GM18520 (cell line): ENCODE measurements at regions not wholly inside any gene's neighbourhood (a gene's known extent, or its start where the extent isn't known, plus 50 kb on each side); places are given as distances from the start of the nearest gene placed in this dataset.

Experiments
- ATAC-seq: cut with Tn5 transposase; IDR thresholded peaks from one replicate; pipeline ENCODE4 v1.9.1; 2021; ENCODE audit not compliant: unreplicated experiment

DNA sequence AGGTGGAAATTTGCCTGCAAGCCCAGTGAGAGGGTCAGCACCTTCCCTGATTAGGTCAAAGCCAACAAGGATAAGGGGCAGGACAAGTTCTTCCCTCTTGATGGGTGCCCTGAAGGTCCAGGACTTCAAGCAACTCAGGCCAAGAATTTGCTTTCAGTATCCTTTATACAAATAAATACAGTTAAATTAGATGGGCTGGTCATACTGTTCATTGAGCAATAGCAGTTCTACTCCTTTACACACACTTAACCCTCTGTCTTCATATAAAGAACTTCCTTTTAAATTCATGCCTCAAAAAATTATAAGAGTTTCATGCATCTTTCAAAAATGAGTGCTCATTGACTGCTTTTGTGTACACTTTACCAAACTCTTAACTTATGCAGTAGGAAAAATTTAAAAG, 392.0 kb downstream of the SPRY1 start:
- no peak for ATAC-seq

DNA sequence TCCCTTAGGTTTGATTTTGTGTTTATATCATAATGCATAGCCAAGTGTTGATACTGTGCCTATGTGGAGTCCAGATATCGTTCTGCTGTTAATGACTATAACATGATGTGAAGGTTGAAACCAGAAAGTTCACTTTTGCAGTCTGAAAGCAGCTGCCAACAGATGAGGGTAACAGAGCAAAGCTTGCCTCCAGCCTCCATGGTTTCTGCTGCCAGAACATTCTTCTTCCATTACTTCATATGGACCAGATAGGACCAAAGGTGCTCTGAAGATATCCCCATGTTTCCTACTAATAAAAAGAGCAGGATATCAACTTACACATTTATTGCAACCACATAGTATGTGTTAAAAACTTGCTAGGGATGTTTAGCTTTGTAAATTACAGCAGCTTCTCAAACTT, 394.1 kb downstream of the SPRY1 start:
- ATAC-seq = no peak

DNA sequence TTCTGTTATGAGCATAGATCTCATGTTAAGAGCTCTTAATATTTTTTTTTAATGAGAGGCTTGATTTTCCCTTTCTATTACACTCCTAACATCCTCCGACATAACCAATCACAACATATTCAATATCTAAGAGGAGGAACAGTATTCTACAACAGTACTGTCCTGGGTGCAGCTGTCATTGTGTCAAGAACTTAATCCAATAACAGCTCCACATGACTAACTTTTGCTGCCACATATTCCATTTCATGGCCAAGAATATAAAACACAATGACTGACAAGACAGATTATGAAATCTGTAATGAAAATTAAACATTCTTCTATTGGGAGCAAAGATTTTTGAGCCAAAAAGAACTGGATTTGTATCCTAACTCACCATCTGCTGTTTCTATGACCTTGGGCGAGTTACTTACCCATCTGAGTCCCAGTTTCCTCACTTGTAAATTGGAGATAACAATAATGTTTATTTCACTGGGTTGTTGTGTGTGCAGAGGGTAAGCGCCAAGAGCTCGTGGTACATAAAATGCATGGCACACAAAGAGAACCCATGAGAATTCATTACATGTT, 405.6 kb downstream of the SPRY1 start:
- ATAC-seq = no peak

DNA sequence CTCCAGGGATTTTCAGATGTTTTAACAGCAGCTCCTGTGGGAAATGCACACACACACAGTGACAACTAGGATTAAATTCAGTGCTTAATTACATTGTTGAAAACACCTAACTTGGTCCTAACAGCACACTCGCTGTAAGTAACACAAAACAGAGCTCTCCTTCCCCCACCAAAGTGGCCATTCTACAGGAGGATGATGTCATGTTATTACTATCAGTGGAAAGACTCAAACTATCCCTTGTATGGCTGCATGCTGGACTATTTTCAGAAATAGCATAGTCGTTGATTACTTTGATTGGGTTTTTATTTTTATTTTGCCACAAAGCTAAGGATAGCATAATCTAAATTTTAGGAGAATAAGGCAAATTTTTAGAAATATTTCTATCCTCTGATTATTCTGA, 406.3 kb downstream of the SPRY1 start:
- ATAC-seq = no peak

DNA sequence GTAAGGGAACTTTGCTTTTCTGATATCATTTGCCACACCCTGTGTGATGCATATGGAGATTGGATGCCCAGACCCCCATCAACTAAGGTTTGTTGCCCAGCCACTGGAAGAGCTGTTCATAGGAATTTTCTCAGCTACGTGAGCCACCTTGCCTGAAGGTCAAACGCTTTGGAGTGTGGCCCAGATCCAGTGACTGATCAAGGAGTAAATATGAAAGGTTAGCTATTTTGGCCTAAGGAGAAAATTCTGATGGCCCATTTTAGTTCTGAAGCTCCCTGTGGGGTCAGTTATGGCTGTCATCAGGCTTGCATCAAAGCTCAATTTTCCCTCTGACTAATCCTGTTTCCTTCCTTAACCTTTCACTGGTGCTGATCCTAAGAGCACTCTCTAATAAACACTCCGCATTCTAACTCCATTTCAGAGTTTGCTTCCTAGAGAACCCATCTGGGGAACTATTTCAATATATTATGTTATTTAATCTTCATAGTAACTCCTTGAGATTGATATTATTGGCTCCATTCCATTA, 407.7 kb downstream of the SPRY1 start:
- ATAC-seq = no peak

DNA sequence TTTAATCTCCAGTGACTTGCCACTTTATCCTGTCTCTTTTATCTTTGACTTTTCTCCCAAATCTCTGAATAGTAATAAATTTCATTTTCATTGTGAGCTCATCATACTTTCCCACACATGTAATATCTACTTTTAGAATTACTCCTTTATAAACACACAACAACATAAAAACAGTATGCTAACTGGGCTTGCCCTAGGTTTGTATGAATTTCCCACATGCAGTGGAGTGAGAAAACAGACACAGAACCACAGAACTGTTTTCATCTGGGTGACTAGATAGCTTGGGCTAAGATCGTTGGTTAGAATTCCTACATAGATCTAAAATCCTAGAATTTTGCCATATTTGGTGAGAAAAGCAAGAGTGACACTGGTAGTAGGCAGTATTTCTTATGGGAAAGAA, 409.5 kb downstream of the SPRY1 start:
- ATAC-seq = no peak

DNA sequence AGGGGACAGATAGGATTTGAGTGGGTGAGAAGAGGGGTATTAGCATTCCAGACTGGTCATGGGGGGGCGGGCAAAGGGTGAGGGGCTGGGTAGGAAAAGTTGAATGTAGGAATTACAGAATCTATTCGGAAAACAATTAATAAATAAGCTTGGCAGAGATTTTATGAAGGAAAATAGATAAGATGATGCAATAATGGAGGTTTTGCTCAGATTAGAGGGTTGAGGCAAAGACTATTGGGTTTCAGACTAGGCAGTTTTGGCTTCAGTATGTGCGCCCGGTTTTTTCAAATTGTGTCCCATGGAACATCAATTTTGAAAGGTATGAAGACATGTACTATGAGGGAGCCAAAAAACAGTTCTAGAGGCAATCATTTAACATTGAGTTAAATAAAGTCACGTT, 410.6 kb downstream of the SPRY1 start:
- no peak for ATAC-seq

DNA sequence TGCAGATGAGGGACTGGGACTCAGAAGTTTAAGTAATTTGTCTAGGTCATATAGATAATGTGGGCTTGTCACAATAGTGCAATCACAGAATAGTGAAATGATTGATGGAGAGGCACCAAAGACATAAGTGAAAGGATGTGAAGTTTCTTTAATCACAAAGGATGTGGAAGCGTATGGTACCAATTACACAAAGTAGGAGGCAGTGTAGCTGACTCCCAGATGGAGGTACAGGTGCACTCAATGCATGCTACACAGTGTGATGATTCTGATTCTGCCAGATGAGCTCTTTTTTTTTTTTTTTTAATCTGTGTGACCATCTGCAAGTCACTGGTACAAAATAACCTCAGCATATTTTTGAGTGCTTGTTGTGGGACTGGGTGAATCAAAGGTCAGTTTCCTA, 411.3 kb downstream of the SPRY1 start:
- ATAC-seq = no peak

DNA sequence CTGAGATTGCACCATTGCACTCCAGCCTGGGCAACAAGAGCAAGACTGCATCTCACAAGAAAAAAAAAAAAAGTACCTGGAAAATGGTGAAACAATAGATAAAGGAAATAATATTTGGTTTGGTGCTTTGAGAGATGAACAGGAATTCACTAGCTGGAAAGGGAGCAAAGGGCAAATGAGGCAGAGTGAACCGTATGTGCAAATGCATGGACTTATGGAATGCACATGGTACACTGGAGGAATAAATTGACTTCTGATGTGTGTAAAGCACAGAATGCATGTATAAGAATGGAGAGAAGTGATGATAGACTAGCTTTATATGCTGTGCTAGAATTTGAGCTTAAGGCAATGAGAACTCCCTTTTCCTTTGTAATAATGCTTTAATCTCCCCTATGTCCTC, 413.3 kb downstream of the SPRY1 start:
- ATAC-seq = no peak

DNA sequence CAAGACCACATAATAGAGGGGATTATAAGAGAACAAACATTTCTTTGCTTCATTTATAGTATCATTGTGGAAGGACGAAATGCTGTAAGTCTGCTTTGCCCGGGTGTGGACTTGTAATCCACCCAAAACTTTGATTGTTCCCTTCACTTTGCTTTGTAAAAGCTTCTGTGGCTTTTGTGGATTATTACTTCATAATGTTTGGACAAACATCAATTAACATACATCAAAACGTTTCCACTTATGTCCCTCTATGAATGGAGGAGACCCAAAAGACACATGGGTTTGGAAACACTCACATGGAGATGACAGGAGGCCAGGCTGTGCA, 415.4 kb downstream of the SPRY1 start:
- no peak for ATAC-seq

DNA sequence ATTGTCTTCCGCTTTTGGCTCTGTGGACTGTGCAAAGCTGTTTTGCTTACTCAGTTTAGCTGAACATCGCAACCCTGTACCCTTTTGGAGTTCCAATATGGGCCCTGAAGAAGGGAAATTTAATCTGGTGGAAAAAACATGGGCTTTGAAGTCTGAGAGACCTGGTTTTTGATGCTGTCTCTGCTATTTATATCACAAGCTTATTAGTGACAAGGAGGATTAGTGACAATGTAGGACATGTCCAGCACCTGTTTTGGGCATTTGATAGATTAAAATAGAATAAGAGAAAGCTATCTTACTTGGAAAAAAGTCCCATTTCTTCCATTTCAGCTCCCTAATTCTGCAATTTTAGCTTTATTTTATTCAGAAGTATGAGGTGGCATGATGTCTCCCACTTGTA, 417.3 kb downstream of the SPRY1 start:
- no peak for ATAC-seq

DNA sequence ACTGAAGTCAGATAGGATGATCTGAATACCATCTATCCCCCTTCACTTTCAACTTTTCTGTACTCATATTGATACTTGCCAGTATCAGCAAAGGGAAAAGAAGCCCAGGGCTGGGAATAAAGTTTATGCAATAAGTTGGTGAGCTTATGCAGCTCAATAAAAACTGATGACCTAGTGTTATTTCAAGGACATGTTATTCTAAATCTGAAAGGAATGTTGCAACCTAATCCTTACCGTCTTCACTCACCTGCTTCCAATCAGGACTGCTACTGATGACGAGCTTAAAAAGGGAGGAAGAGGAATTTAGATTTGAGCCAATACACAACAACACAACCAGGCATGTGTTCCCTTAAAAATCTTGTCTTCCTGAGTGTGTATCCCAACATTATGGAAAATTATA, 419.9 kb downstream of the SPRY1 start:
- no peak for ATAC-seq

DNA sequence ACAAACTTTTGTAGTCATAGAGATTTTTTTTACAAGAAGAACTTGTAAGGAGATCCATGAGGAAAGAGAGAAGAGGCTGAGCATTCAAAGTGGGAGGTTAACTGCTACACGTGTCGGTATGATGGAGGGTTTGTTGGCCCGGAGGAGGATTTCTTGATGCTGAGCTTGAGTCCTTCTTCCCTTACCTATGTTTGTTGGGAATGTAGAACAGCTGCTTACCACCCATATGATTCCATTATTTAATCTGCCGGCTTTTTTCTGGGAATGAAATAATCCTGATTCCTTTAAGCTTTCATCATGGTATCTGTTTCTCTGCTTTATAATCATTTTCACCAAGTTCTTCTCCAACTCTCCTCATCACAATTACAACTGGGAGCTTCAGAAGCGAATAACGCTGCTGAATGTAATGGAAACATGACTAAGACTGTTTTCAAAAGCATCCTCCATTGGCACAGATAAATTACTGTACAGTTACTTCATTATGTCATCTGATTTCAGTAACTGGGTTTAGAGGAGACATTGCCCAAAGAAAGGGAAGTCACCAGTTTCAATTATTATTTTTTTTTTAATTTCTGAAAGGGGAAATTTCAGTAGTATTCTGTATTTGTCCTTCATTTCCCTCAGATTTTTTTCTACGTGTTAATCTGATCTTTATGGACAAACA, 420.6 kb downstream of the SPRY1 start:
- no peak for ATAC-seq

DNA sequence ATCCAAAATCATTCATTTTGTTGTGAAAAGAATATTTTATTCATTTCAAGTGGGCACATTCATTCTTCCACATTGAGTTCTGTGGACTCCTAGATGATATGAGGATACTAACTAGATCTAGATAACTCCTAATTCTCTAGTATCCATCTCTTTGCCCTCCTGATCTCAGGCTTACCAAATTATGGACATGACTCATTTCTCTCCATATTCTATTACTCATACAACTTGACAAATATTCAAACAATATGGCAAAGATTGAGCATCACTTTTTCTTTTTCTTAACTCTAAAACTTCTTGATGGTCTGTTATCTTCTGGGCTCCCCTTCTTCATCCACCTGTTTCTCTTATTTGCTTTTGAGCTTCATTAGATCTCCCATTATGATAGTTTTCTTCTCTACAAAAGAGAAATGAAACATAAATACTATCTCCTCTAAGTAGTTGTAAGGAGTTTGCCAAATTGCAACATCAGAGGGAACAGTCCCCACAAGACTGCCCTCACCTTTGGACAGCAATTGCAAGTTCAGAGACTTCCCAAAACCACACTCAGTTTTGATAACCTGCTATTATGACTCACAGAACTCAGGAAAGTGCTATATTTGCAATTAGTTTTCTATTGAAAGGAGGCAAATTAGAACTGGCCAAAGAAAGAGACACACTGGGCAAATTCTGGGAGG, 422.9 kb downstream of the SPRY1 start:
- ATAC-seq = no peak

DNA sequence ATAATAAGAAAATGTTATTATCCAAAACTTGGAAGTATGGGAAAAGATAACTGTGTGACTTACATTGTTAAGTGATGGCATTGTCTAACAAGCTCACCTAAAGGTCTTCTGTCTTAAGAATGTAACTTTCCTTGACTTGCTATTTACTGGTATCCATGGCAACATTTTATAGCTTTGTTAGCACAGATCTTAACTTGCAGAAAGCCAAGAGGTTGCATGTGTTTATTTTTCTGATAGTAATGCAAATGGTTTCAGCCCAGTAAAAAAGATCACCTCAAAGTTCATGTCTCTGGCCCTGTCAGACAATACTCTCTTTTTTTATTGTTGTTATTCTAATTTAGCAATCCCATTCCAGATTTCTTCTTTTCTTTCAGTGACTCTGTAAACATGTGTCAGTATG, 425.3 kb downstream of the SPRY1 start:
- ATAC-seq = no peak

DNA sequence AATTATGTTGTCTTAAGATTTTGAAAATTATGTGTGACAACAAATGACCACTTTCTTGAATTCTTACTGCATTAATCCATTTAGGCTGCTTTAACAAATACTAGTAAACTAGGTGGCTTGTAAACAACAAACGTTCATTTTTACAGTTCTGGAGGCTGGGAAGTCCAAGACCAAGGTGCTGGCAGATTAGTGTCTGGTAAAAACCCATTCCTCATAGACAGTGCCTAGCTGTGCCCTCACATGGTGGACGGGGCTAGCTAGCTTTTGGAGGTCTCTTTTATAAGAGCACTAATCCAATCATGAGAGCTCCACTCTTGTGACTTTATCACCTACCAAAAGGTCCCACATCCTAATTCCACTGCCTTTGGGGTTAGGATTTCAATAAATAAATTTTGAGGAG, 425.8 kb downstream of the SPRY1 start:
- ATAC-seq = no peak

DNA sequence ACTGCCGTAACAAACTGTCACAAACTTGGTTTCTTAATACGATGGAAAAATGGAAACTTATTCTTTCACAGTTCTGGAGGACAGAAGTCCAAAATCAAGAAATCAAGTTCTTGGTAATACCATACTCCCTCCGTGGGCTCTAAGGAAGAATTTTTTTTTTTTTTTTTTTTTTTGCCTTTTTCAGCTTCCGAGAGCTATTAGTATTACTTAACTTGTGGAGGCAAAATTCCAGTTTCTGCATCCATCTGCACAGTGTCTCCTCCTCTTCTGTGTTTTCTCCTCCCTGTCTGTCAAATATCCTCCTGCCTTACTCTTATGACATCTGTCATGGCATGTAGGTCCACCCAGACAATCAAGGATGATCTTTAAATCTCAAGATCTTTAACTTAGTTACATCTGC, 426.6 kb downstream of the SPRY1 start:
- ATAC-seq = no peak

DNA sequence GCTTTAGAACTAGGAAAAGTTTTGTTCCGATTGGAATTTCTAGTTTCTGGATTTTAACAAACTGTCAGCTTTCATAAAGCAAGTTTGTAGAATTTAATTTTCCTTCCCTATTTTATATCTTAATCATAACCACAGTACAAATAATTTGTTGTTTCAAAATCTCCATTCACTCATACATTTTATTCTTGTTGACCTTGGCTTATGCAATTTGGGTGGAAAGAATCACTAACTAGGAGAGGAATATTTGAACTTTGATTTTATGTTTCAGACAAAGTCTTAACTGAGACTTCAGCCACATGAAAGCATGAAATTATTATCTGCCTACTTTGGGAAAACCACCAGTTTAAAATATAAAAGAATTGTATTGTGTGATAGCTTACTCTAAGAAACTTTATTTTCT, 427.9 kb downstream of the SPRY1 start:
- no peak for ATAC-seq

DNA sequence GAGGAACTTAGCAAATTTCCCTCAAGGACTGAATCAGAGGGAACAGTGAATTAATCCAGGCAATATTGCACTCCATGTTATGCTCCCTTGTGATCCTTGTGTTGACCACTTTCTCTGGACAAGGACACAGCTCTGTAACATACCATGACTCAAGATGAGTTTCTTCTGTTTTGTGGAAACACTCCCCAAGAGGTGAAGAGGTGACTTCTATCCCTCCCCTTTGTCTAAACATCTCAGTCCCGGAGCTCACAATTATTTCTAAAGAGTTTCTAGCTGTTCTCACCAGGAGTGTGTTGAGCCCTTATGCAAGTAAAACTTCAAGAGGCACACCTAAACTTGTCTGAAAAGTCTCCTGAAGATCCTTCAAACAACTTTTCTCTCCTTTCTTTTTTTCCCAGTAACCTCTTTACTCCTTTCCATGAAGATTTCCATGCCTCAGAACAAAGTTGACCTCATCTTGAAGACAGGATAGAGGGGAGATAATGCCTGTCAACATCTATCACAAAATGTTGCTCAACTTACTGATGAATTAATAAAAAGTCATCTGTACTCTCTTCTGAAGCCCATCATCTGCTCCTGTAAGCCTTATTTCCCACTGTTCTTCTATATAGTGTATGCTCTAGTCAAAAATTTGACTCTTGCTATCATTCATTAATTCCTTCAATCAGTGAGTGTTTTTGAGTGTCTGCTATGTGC, 429.1 kb downstream of the SPRY1 start:
- ATAC-seq = no peak

DNA sequence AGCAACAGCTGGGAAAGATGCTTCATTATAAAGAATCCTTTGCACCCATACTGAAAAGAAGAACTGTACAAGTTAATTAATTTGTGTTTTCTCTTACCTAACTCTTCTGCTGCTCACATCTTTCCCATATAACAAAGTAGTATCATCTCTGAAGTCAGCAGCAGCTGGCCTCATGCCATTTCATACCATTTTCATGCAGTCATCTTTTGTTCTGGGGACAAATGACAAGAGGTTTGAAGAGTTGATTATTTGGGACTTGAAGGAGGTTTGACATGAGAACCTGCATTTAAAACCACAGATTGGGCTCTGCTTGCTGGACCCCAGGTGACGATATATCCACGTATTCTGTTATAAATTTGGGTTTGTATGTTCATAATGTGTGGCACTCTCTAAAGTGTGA, 430.3 kb downstream of the SPRY1 start:
- no peak for ATAC-seq

DNA sequence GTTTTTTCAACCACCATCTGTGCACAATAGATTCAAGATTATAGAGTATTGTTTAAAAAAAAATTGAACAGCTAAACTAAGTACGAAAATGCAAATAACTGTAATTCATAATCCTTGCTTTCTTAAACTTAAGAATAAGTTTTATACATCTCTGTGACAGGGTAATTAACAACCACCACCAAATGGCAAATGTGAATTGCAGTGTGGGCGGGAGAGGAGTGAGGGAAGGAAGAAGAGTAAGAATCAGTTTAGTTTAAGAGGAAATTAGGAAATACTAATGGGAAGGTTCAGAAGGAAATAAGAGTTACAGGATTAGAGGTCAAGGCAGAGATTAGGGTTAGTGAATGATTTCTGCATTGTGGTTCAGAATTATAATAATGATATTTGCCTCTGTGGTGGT, 430.9 kb downstream of the SPRY1 start:
- no peak for ATAC-seq

DNA sequence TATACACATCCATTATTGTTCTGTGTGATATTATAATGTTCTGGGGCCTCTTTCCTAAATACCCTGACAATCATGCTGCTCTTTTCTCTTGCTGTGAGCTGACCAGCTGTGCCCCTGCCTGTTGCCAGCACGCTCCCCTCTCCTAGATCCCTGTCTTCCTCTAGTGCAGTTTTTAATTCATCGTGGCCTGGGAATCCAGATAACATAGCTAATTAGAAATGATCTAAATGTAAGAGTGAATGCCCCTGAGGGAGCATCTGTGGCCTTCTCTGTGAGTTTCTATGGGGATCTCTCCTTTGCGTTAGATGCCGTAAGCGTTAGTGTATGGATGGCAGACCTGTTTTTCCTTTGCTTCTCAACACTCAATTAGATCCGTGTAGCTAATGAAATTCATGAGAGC, 434.3 kb downstream of the SPRY1 start:
- no peak for ATAC-seq
